ENCODE measurements at regions not wholly inside any gene's neighbourhood (a gene's known extent, or its start where the extent isn't known, plus 50 kb on each side); places are given as distances from the start of the nearest gene placed in this dataset.

- no peak overlapping the region for H3K4me3 Mint-ChIP-seq
These were observed 321.3 kb downstream of the DHX35 start for GRCh38 chr20:39283464-39283863.

GRCh38 chr20:39282619-39283092, 320.5 kb downstream of the DHX35 start:
- H3K4me1 ChIP-seq (ENCODE audit: control insufficient read depth in 1 of 2, insufficient read depth in 2 of 2, low read length in 2 of 2): no peaks in the 10 kb centered on the region
- no peak overlapping the region for H3K4me2 ChIP-seq (replicated peaks; ENCODE audit: extremely low read depth, low read length, poor library complexity, severe bottlenecking)
- Mint-ChIP-seq H3K27me3 (ENCODE audit: low read depth in 3 of 3) (peaks cover 1 to 6% (median 4%) of the 10 kb centered on the region in 3 donors), H3K36me3 (no peaks in the 10 kb centered on the region), H3K27ac (no peak overlapping the region), H3K4me1 (no peaks in the 10 kb centered on the region), H3K4me3 (no peak overlapping the region), H3K9me3 (peaks cover 0 to 18% (median 6%) of the 10 kb centered on the region in 7 donors)
- DNase-seq: no peak
- H3K36me3 ChIP-seq (replicated peaks in 1 of 2; ENCODE audit: control insufficient read depth in 1 of 2, insufficient read depth in 2 of 2, low read length in 2 of 2): no peaks in the 10 kb centered on the region
- no peak overlapping the region for H3K4me3 ChIP-seq (replicated peaks in 1 of 3; ENCODE audit: low read depth in 2 of 3, low read length in 3 of 3)
- H2AFZ ChIP-seq (ENCODE audit: insufficient read depth, low read depth, low read length, poor library complexity, severe bottlenecking): no peak overlapping the region
- H3K27ac ChIP-seq (ENCODE audit: low read depth in 1 of 2, low read length in 2 of 2): no peak overlapping the region
- no peaks in the 10 kb centered on the region for H3K79me2 ChIP-seq (ENCODE audit: insufficient read depth, low read length)
- H3K9ac ChIP-seq (ENCODE audit: insufficient read depth, low read length, poor library complexity, severe bottlenecking): no peak overlapping the region
- 54% methylated on average over 8 of the region's 10 CpGs for WGBS (ENCODE audit: insufficient coverage)
- intact Hi-C loops (cut with micrococcal nuclease): no loop called here
- H4K20me1 ChIP-seq (ENCODE audit: insufficient read depth, low read length): no peaks in the 10 kb centered on the region
- H3K9me3 ChIP-seq (replicated peaks in 1 of 2; ENCODE audit: control insufficient read depth in 1 of 2, insufficient read depth in 1 of 2, low read length in 2 of 2): peaks cover 0 to 6% of the 10 kb centered on the region in 2 donors
- H3K27me3 ChIP-seq (ENCODE audit: control insufficient read depth in 2 of 2, insufficient read depth in 2 of 2, low read length in 2 of 2): no peaks in the 10 kb centered on the region
- no peak for TF ChIP-seq CTCF (IDR thresholded peaks at IDR 0.05)

More at GRCh38 chr20:39283464-39283863, 321.3 kb downstream of the DHX35 start:
- H3K4me1 Mint-ChIP-seq: no peaks in the 10 kb centered on the region
- Histone ChIP-seq H3K4me2 (replicated peaks; ENCODE audit: extremely low read depth, low read length, poor library complexity, severe bottlenecking) (no peak overlapping the region), H3K79me2 (ENCODE audit: insufficient read depth, low read length) (no peaks in the 10 kb centered on the region), H3K4me3 (replicated peaks in 1 of 3; ENCODE audit: low read depth in 2 of 3, low read length in 3 of 3) (no peak overlapping the region), H4K20me1 (ENCODE audit: insufficient read depth, low read length) (no peaks in the 10 kb centered on the region), H3K9me3 (replicated peaks in 1 of 2; ENCODE audit: control insufficient read depth in 1 of 2, insufficient read depth in 1 of 2, low read length in 2 of 2) (peaks cover 0 to 6% of the 10 kb centered on the region in 2 donors), H3K27ac (ENCODE audit: low read depth in 1 of 2, low read length in 2 of 2) (no peak overlapping the region), H3K4me1 (ENCODE audit: control insufficient read depth in 1 of 2, insufficient read depth in 2 of 2, low read length in 2 of 2) (no peaks in the 10 kb centered on the region), H3K36me3 (replicated peaks in 1 of 2; ENCODE audit: control insufficient read depth in 1 of 2, insufficient read depth in 2 of 2, low read length in 2 of 2) (no peaks in the 10 kb centered on the region), H3K9ac (ENCODE audit: insufficient read depth, low read length, poor library complexity, severe bottlenecking) (no peak overlapping the region), H2AFZ (ENCODE audit: insufficient read depth, low read depth, low read length, poor library complexity, severe bottlenecking) (no peak overlapping the region), H3K27me3 (ENCODE audit: control insufficient read depth in 2 of 2, insufficient read depth in 2 of 2, low read length in 2 of 2) (no peaks in the 10 kb centered on the region)
- intact Hi-C loops (cut with micrococcal nuclease): no loop called here
- H3K27ac Mint-ChIP-seq: no peak overlapping the region
- no peak for TF ChIP-seq CTCF (IDR thresholded peaks at IDR 0.05)
- no peaks in the 10 kb centered on the region for H3K36me3 Mint-ChIP-seq
- WGBS (ENCODE audit: insufficient coverage): 78% methylated on average over 4 of the region's 4 CpGs
- H3K27me3 Mint-ChIP-seq (ENCODE audit: low read depth in 3 of 3): peaks cover 0 to 3% (median 3%) of the 10 kb centered on the region in 3 donors
- DNase-seq: no peak
- peaks cover 0 to 24% (median 6%) of the 10 kb centered on the region in 7 donors for H3K9me3 Mint-ChIP-seq
